ENCODE measurements at regions not wholly inside any gene's neighbourhood (a gene's known extent, or its start where the extent isn't known, plus 50 kb on each side); places are given as distances from the start of the nearest gene placed in this dataset.
"Not testable (repeated sequence)": the region's sequence is repeated elsewhere in the genome, so short reads cannot be mapped to it uniquely, and the experiment has no call there.

DNA sequence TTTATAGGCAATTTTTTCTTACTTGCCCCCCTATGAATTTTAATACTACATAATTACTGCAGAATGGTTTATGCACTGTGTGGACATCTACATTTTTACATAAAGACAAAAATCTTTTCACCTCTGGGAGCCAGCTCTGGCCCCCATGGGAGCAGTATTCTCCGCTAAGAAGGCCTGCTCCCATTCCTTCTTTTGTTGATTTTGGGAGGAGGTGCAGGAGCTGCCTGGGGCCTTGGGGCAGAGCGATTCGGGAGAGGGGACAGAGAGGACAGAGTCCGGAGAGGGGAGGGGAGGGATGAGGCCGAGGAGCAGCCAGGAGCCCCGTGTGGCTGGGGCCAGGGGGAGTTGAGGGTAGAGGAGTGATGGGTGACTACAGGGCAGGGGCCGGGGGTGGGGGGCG lies 452.0 kb downstream of the PREX1 start:
- DNase-seq = no peak

DNA sequence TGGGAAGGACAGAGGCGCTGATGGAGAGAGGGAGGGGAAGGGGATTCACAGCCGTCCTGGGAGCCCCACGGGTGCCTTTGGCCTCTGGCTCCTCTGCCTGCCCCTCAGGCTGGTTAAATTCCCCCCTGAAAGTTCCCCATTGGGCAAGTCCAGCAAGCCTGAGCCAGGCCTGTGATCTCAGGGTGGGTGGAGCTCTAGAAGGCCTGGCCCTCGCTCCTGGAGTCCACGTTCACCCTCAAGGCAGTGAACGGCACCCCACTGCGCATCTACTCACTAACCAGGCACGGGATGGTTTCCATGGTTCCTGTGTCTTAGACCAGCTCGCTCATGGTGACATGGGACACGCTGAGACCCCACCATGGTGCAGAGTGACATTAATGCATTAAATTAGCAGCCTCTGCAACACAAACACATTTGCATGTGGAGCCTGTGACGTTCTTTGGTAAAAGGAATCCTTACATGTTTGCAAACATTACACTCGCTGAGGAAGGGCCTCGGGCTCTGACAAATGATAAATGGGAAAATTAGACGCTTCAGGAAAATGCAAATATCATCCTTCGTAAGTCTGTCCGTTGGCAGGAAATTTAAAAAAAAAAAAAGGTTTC lies 452.7 kb downstream of the PREX1 start:
- no peak for DNase-seq

DNA sequence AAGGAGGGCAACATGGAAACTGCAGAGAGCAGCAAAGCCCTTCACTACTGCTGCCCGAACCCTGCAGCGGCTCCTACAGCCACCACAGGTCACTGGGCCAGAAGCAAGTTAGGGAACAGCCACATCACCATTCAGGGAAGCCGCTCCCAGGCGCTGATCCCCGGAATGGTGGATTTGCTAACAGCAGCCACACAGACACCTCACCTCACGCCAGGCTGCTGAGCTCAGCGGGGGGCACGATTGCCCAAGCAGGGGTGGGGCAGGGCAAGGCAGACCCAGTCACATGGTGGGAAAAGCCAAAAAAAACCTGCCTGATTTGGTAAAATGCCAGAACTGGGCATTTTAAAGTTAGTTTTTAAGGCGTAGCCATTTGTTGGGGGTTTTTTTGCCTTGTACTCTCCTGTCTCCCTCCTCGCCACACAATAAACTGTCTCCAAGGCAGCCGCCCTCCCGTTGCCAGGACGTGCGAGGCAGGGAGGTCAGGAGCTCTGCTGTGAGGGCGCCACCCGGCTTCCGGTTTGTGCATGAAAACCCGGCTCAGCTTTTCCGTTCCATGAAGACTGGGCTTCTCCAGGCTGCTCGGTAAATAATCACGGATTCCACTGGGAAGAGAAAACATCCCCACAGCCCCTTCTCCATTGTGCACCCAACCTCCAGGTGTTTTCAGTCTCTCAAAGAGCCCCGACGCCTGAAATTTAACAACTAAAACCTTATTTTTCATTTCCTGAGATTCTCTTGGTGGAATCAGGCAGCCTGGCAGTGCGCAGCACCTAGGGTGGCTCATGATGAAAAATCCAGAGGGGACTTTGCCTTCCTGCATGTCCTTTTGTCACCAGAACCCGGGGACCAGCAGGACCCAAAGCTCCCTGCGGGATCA lies 453.5 kb downstream of the PREX1 start:
- not testable (repeated sequence) for DNase-seq

DNA sequence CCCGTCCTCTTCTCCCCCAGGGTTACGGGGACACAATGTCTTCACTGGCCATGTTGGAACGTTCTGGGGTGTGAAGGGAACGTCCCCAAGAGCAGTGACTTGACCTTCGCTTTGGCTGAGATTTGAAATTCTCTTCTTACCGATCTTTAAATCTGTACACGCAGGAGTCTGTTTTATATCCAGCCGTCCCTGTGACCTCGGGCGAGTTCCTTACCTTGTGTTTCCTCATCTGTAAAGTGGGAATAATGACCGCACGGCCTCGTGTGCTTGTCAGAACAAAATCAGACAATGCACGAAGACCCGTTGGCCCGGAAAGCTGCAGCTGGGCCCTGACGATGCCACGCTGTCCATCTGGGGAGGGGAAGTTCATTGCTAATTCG lies 454.3 kb downstream of the PREX1 start:
- DNase-seq = no peak

DNA sequence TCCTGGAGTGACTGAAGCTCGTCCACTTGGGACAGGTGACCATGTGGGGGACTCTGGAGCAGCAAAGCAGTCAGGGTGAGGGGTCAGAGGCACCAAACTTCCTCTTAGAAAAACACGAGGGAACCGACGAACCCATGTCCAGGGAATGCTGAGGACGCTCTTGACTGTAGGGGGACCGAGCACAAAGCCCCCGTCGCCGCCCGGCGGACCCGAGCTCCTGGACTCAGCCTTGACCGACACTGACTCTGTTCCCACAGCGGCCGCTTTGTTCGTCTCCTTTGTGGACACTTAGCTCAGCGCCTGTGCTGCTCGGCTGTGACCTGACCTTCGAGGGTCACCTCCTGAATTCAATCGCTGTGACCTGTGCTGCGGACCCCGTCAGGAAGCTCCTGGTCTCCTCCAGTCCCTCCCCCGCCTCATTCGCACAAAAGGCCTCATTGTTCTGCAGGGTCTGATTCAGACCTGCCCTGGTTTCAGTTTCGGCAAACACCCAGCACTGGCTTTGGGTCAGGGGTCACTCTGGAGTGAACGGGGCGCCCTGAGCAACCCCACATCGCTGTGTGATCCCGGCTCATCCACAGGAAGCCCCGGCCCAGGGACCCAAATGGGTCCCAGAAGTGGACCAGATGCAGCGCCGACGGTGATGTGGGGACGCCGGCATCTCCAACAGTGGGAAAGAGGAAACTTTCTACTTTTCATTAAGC lies 454.8 kb downstream of the PREX1 start:
- not testable (repeated sequence) for DNase-seq

DNA sequence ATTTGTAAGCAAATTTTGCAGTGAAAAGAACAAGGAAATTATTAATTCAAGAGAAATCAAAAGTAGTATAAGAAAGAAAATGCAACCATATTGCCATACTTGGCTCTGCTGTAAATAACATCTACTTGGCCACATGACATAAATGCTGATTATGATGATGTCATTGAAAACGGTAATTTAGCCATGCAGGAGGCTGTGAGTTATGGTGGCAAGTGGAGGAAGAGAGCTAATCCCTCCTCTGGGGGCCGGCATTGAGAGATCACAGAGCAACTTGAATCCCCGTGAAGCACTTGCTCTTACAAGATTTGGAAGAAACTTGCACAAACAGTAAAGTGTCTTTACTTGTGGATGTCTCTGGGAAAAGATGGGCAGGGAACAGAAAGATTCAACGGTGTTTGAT lies 456.6 kb downstream of the PREX1 start:
- DNase-seq = no peak

DNA sequence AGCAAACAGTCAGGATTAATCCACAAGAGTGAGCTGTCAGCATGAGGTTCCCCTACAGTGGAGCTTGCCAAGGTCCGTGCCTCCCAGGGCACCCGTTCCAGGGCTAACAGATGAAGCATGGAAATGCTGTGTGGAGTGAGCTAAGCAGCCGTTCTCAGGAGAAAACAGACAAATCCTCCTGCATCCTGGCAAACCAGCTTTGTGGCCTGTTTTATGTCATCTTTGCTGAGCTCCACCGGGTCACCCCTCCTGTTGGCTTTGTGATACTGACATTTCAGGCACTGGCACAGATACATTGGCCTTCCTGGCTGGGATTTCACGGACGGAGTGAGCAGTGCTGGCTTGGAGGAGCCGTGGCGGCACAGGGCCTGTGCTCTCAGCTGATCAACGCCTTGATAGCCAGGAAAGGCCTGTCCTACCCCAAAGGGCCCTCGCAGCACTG lies 459.2 kb downstream of the PREX1 start:
- peak; percentile 71 to 83 for DNase-seq

DNA sequence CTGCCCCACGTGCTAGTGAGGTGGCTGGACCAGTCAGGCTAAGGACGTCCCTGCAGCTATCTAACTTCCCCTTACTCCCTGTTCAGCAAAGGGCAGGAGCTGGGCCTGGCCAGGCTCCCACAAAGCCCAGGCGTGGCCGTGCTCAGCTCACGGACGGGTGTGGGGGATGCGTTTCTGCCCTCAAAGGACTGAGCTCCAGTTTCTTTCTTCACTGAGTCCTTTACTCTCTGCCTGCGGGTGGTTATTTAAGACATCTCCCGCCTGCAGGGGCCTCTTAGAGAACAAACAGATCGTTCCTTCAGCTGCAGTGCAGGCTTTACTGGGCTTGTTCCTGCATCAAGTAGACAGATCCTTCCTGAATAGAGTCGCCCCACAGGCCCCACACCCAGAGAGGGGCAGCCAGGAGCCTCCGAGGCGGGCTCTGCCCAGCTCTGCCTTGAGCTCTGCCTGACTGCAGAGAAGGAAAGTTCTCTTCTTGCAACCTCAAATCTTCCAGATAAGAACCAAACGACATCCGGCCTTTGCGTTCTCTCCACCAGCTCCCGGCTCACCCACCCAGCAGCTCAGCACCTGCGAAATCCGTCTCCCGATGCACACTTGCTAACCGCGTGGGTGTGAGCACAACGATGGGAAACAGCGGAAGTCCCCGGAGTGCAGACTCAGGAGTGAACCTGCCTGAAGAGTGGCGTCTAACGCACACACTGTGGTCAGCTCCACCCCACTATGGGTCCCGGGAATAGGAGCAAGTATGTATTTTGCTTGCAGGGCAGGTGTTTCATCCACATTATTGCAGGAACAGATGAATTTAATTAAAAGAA lies 460.0 kb downstream of the PREX1 start:
- not testable (repeated sequence) for DNase-seq

DNA sequence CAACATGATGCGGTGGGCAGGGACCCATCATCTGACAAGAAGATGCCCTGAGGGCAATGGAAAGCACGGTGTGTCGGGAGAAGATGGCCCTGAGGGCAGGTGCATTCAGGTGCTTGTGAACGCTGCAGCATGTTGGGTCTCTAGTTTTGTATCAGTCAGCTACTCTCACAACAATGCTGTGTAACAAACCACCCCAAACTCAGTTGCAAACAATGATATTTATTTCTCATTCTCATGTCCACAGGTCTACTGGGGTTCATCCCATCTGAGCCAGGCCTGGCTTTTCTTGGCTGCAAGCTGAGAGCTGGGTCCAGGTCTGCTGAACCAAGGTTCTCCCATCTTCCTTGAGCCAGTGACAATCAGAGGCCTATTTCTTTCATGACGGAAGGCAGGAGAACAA lies 461.6 kb downstream of the PREX1 start:
- no peak for DNase-seq

DNA sequence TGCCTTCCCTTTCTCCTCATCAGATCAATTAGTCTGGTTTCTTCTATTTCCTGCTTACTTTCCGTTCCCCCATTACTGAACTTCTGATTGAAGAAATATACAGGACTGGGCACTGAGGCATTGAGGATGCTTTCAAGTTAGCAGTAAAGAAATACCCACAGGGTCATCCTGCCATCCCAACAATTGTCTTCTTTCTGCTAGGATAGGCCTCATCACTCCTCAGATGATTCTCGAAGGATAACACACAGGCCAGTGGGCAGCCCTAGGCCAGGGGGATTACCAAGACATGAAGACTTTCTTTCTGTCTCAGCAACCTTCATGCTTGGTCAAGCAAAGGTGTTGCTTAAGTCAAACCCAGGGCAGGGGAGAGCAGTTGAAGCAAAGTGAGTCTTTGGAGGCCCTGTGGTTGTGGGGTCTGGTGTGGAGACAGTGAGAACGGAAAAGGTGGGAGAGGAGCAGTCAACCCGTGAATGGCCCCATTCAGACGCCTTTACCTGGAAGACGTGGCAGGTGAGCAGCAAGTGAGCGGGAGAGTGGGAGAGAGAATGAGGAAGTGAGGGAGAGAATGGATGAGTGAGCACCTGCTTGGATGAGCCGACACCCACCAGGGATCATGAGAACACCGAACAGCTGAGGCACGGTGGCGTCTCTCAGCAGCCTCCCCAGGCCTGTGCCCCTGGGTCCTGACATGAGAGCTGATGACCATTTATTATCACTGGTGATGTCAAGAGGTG lies 462.9 kb downstream of the PREX1 start:
- no peak for DNase-seq

DNA sequence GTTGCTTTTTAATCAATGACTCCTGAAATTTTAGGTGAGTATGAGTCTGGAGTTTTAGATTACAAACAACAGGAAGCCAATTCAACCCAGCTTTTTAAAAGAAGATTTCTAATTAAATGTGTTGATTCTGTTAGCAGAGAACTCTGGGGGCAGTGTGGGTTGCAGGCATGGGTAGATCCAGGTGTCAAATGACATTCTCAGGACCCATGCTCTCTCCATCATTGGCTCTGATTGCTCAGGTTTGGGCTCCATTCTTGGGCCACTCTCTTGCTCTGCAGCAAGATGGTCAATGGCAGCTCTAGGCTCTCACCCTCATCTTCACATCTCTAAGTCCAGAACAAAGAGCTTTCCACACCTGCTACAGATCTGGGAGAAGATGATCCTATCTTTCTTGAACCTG lies 463.7 kb downstream of the PREX1 start:
- no peak for DNase-seq

DNA sequence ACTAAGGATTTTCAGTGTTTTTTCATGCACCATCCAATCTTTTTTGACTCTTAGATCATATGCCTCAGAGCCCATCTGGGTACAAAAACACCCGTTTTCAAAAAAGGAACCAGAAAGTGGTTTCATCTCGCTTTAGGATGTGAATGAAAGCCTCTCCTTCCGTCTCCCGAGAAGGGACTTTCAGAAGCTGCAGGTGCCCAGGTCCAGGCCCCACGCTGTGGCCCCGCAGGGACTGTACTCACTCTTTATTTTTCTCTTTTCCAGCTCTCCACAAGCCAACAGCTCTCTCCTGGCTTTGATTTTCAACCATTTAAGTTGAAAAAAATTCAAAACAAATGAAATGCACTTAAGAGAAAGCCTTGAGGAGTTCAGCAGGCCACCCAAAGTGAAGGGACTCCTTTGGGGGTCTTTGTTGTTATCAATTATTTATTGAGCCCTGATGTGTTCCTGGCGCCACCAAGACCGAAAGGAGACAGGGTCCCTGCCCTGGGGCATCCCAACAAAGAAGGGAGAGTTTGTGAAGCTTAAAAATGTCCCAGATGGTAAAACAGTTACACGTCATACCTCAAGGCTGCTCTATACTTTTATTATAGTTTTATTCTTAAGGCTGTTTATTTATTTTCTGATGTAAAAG lies 467.3 kb downstream of the PREX1 start:
- no peak for DNase-seq

DNA sequence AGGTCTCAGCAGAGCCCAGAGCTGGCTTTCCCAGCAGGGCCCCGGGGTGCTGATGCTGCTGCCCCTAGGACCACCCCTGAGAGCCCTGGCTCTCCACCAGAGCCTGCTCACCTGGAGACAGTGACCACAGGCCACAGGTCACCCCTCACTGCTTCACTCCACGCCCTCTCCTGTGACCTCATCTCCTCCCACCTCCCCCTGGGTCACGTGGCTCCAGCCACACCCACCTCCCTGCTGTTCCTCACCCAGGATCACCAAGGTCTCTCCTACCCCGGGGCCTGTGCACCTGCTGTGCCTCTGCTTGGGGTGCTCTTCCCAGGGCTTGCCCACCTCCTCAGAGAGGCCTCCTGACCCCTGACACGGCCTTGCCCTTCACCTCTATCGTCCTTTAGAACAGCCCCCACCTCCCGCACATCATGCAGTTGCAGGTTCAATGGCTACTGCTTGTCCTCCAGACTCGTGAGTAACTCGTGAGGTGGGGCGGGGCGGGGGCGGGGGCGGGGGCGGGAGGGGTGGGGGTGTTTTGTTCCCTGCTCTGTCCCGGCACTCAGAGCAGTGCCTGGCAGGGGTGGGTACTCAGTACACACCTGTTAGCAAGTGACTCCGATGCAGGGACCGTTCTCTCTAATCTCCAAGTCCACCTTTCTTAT lies 468.0 kb downstream of the PREX1 start:
- DNase-seq = no peak

DNA sequence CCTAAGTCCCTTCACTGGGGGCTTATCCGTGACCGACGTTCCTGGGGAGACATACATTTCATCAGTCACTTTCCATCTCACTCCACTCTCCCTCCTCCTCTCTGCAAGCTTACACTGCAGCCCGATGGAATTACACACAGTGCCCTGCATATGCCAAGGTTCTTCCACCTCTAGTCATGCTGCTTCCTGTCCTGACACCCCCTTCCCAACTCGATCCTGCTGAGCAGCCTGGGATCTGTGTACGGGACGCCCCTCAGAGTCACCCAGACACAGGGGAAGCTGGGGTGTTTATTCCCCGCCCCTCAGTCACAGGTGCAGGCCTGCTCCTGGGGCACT lies 468.8 kb downstream of the PREX1 start:
- not testable (repeated sequence) for DNase-seq

DNA sequence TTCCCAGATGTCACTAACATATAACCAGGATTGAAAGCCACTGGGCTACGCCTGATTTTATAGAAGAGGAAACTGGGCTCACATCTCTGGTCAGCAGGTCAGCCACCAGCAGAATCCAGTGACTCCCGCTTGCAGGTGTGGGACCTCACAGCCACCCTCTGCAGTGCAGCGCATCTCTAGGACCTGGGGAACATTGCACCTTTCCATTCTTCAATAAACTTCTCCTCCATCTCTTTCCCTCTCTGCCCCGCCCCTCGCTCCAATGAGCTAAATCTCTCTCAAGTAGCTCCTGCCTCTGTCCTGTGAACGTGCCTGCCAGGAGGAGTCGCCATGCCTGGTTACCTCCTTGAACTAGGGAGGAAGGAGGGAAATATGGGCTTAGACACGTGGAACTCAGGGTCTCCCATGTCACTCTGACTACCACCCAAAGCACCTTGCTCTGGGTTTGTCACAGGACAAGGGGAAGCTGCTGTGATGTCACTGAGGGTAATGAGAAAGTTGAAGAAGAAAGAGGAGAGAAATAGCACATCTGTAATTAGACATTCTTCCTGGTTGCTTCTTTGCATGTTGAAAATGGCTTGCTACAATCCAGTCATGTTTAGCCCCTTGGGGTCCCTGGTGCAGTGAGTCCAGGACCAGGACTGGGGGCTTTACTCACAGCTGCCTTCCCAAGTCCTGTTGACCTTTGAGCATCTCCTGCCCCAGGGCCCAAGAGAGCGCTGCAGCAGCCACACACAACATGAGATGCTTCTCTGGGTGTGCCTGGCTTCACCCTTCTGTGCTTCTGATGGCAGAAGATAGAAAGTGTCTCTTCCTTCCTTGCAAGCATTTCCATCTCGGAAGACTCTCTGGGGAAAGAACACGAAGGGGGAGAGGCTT lies 469.4 kb downstream of the PREX1 start:
- DNase-seq = no peak

DNA sequence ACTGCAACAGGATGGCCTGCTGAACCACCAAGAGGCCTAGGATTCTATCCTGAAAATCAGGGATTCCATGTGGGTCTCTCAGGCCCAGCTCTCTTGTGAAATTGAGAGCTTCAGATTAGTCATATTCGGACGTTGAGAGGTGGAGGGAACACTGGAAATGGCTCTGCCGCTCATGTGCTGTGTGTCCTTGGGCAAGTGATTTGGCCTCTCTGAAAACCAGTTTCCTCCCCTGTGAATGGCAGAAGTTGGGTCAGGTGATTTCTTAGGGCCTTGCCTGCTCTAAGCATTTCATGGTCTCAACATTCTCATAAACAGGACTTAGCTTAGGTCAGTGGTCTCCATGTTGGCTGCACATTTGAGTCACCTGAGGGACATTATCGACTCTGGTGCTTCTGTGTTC lies 470.1 kb downstream of the PREX1 start:
- no peak for DNase-seq

DNA sequence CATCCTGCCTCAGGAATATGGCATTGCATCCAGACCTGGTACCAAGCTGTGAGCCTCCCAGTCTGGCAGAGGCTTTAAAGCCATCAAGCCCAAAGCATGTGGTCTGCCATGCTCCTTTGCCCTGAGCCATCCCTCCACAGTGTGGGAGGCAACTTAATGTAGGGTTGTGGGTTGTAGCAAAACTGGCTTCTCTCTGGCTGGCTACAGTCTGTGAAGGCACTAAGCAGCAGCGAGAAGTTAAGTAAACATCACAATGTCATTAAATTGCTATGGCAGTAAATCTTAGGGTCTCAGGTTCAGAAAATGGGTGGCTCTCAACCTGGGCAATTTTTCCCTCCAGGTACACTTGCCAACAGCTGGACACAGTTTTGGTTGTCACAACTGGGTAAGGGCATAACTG lies 472.9 kb downstream of the PREX1 start:
- DNase-seq = no peak

DNA sequence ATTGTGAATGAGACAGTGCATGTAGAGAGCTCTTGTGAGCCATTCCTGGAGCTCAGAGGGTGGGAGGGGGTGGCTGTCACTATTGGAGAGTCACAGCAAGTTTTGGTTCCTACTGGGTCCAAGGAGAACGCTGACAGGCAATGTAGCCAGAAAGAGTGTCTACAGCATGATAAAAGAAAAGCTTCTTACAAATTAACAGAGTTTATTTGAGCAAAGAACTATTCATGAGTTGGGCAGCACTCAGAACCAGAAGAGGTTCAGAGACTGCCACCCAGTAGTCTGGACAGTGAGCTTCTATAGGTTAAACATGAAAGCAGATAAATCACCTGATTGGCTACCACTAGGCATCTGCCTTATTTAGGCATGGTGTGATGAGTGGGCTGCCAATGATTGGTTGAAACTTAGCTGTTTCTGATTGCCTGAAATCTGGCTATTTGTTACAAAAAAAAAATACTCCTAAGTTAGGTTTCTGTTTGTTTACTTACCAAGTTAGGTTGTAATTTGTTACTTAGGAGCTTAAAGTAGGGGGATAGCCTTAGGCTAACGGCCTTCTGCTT lies 473.4 kb downstream of the PREX1 start:
- DNase-seq = no peak

DNA sequence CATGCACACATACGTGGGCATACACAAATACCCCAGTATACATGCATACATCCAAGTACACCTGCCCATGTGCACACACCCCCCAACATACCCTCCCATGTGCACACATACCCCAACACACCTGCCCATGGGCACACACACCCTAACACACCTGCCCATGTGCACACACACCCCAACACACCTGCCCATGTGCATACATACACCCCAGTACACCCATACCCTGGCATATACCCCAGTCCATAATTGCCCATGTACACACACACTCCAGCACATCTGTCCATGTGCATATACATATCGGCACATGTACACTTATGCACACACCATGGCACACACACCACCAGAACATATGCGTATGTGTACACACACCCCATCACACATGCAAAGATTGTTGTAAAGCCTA lies 475.2 kb downstream of the PREX1 start:
- DNase-seq = no peak

DNA sequence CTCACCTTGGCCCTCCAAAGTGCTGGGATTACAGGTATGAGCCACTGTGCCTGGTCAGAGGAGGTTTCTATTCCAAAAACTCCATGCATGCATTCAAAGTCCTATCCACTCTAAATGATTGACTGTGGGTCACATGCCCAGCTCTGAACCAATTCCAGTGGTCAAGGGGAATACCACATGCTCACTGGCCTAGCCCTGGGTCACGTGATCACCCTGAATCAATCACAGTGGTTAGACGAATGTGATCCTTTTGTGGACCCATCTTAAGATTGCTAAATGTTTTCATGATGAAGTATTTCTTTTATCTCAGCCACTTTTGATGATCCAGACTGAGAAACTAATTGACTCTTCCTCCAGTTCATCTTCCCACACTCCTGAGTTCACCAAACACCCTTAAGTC lies 475.8 kb downstream of the PREX1 start:
- no peak for DNase-seq
